Right ventricle myocardium inferior (tissue), 1 donor: ENCODE measurements at regions not wholly inside any gene's neighbourhood (a gene's known extent, or its start where the extent isn't known, plus 50 kb on each side); places are given as distances from the start of the nearest gene placed in this dataset.

ENCODE experiments used
- ATAC-seq: fragments of 200-7000 bp; cut with Tn5 transposase; one replicate; pipeline ENCODE4 v1.9.1; 2020; ENCODE audit warnings: mild to moderate bottlenecking, moderate library complexity
- DNase-seq: peaks from one replicate; pipeline ENCODE4 v3.0.0; 2021; ENCODE audit errors: missing footprints
- intact Hi-C: fragments of 100-400 bp; cut with DNase I; formaldehyde crosslinking; loops from one replicate; pipeline ENCODE4 v1.11.0; 2022
- donor health status: DM: no; HTN: yes; CAD: no; lungs with severe emphysema.

GRCh38 chr4:124596816-124597215 is 115.7 kb downstream of the ANKRD50 start:
- intact Hi-C loops: no loop called here

DNA sequence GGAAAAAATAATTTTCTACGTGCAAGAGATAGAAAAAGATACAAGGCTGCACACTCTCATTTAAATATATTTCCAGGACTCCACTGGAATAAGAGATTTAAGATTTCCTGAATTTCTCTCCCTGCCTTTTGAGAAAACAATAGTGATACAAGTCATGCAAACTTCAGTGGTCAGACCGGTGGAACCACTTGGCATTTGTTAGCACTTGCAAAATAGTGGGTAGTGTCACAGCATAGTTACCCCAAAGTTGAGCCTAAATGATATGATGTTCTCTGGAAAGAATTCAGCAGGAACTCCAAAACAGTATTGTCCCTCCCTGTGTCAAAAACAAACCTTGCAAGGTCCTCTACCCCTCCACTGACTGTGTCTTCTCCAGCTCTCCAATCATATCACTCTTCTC is 102.3 kb downstream of the ANKRD50 start:
- DNase-seq (no peak), ATAC-seq (no peak)
- intact Hi-C loops: no loop called here

More at GRCh38 chr4:124596816-124597215, 115.7 kb downstream of the ANKRD50 start:
- no peak for DNase-seq
- no peak for ATAC-seq
